ENCODE measurements at regions not wholly inside any gene's neighbourhood (a gene's known extent, or its start where the extent isn't known, plus 50 kb on each side); places are given as distances from the start of the nearest gene placed in this dataset.

- DNase-seq, result no peak
Observed at GRCh38 chr7:47690902-47691558, 109.1 kb upstream of the TNS3 start.

DNA sequence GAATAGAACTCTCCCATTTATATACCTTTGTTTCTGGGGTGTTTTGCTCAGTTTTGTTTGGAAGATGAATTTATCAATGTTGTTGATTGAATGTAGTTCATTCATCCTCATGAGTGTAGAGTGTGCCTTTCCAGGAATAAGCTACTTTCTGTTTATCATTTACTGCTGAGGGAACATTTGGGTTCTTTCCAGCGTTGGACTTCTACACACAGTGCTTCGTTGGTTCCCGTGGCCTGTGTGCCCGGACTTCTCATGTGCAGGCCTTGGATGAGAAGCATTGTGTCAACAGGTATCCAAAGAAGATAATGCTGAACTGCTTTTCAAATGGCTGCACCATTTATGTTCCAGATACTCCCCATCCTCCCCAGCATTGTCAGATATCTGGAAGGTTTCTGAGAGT lies 107.6 kb upstream of the TNS3 start:
- no peak for DNase-seq

DNA sequence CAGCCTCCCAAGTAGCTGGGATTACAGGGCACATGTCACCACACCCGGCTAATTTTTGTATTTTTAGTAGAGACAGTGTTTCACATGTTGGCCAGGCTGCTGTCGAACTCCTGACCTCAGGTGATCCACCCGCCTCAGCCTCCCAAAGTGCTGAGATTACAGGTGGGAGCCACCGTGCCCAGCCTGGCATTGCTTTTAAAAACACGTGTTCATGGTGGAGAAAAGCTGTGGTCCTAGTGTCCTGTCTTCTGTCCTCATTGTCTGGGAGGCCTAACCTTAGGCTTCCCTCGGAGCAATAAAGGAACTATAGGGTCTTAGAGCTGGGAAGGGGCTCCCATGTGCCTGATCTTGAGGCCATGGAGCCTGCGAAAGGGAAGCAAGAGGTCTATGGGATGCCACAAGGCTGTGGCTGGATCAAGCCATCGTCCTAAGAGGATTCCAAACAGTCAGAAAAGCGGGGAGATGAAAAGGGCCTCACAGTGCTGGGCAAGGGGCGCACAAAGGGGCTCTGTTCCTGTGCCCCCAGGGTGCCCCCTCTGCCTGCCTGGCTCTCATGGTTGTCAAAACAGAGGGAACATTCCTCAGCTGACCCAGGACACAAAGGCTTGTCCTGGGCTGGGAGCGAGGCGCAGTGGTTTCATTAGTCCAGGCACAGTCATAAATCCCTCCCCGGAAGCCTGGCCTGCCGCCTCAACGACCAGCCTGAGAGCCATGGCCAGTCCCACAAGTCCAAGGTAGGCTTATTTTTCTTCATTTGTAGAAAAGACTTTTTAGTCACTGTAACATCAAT lies 106.6 kb upstream of the TNS3 start:
- no peak for DNase-seq

DNA sequence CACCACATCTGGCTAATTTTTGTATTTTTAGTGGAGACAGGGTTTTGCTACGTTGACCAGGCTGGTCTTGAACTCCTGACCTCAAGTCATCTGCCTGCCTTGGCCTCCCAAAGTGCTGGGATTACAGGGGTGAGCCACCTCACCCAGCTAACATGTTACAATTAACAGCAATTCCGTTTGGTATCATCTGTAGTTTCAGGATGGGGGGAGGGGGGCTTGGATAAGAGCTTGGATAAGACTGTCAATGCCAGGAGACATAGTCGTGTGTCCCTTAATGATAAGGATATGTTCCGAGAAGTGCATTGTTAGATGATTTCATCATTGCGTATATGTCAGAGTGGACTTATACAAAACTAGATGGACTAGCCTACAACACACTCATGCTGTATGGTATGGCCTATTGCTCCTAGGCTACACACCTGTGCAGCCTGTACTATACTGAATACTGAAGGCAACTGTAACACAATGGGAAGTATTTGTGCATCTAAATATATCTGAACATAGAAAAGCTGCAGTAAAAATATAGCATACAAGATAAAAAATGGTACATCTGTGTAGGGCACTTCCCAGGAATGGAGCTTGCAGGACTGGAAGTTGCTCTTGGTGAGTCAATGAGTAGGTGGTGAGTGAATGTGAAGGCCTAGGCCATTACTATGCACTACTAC lies 103.9 kb upstream of the TNS3 start:
- DNase-seq, result no peak

DNA sequence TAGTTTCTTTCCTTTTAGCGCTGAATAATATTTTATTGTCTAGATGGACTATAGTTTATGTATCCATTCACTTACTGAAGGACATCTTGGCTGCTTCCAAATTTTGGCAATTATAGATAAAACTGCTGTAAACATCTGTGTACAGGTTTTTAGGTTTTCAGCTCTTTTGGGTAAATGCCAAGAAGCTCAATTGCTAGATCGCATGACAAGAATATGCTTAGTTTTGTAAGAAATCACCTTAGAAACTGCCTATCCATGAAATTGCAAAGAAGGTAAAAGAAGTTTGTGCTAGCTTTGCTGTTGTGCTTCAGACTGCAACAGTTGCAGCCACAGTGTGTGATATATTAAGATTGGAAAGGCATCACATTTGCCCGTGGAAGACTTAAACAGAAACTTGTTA lies 103.2 kb upstream of the TNS3 start:
- DNase-seq, result no peak

DNA sequence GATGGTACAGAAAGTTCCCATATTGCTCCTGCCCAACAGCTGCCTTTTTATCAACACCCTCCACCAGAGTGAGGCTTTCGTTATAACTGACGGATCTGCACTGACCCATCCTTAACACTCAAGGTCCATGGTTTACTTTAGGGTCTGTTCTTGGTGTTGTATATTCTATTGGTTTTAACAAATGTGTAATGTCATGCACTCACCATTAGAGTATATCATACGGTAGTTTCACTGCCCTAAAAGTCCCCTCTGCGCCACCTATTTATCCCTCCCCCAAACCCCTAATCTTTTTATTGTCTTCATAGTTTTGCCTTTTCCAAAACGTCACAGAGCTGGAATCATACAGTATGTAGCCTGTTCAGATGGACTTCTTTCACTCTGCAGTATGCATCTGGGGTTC lies 102.8 kb upstream of the TNS3 start:
- no peak for DNase-seq

DNA sequence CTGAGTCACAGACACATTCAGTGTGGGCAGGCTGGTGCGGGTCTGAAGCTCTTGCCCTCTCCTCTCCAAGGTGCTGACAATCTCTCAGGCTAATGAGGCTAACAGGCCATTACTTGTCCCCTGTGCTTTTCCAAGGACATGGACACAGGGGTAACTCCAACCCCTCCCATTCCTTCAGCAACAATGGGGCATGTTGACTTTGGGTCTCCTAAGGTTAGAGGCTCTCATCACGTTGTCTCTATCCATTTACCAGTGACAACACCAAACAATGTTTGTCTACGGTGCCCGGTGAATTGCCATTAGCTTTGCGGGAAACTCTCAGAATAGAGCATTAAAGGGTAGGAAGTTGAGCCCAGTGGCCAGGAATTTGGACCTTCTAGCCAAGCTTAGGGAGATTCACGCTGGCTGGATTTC lies 101.6 kb upstream of the TNS3 start:
- DNase-seq, result no peak

DNA sequence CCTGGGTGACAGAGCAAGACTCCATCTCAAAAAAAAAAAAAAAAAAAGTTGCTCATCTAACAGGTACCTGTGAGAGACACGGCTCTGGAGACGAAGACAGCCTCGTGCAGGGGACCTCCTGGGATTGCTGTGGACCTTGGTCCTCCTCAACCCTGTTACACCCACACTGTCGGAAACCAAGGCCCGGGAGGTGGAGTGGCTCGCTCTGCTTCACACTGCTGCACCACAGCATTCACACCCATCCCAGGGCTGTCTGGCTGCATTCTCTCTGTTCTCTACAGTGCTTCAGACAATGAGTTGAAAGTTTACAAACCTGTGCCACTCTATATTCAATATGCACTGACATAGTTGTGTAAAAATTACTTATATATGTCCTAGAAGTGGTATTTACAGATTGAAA lies 101.0 kb upstream of the TNS3 start:
- no peak for DNase-seq

DNA sequence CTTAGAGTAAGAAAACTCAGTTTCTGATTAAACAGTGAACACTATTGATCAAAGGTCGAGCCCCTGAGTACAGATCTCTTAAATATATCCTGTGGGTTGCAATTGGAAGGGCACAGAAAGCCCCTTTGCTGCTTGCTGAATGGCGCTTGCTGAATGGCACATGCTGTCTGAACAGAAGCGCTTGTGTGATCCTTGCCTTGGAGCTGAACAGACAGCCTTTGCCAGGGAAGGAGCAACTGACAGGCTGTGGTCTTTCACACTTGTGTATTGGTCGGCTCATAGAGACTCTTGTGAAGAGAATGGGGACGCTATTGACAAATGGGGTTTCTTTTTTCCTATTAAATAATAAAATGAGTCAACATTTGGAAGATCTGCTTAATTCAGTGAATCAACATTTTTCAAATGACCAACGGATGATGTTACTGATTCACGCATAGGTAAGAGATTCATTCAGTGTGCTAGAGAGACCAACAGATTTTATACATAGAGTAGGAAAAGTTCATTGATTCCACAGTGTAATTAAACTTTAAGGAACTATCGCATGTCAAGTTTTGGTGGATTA lies 99.4 kb upstream of the TNS3 start:
- DNase-seq, result no peak

- no peak for DNase-seq
Observed at GRCh38 chr7:47678641-47679380, 96.9 kb upstream of the TNS3 start.

DNA sequence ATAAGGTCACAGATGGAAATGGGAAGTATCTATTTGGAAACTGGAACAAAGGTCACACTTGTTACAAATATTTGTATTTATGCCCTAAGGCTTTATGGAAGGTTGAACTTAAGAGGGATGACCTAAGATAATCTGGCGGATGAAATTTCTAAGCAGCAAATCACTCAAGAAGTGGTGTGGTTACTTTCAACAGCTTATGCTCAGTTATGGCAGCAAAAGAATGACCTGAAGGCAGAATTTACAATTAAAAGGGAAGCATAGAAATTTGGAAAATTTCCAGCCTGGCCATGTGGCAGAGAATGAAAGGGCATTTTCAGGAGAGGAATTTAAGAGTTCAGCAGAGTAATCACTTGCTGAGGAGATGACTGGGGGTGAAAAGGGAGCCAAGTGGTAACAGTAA lies 95.8 kb upstream of the TNS3 start:
- no peak for DNase-seq

DNA sequence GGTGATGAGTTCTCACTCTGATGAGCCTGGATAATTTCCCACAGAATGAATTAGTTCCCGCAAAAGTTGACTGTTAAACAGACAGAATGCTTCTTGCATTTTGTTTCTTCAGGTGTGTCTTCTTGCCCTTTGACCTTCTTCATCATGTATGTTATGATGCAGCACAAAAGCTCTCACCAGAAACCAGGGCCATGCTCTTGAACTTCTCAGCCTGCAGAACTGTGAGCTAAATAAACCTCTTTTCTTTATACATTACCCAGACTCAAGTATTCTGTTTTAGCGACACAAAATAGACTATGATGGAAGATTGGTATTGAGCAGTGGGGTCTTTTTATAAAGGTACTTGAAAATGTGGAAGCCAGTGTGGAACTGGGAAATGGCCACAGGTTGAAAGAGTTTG lies 95.2 kb upstream of the TNS3 start:
- DNase-seq, result no peak

GRCh38 chr7:47672977-47673381 lies 91.1 kb upstream of the TNS3 start:
- no peak for DNase-seq

- DNase-seq, result no peak
Observed at GRCh38 chr7:47672271-47672791, 90.4 kb upstream of the TNS3 start.

GRCh38 chr7:47671358-47671757 lies 89.4 kb upstream of the TNS3 start:
- DNase-seq, result no peak

GRCh38 chr7:47670729-47671128 lies 88.8 kb upstream of the TNS3 start:
- no peak for DNase-seq

- no peak for DNase-seq
Observed at GRCh38 chr7:47669901-47670384, 88.0 kb upstream of the TNS3 start.

DNA sequence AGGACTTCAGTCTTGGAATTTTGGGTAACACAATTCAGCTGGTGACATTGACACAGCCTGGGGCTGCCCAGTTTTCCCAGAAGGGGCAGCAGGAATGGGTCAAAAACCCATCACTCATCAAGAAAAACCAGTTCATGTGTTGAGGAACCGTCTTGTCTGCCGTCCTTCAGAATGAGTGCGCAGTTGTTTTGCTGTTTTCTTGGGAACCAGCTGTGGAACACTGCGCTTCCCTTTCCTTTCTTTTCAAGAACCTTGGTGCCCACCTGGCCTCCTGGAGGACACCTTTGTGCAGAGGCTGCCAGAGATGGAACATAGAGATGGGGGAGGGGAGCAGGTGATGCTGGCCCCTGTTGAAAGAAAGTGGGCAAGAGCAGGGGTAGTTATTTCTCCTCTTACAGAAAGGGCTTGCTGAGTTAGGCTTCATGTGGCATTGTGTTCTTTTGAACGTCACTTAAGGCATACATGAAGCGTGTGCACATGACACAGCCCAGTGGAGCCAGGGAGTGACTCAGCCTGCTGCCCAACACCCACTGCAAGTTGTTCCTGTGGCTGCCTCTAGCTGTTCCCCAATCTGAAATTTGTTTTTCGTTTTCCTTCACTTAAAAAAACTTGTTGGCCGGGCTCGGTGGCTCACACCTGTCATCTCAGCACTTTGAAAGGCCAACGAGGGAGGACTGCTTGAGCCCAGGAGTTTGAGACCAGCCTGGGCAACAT lies 87.4 kb upstream of the TNS3 start:
- DNase-seq, result no peak

DNA sequence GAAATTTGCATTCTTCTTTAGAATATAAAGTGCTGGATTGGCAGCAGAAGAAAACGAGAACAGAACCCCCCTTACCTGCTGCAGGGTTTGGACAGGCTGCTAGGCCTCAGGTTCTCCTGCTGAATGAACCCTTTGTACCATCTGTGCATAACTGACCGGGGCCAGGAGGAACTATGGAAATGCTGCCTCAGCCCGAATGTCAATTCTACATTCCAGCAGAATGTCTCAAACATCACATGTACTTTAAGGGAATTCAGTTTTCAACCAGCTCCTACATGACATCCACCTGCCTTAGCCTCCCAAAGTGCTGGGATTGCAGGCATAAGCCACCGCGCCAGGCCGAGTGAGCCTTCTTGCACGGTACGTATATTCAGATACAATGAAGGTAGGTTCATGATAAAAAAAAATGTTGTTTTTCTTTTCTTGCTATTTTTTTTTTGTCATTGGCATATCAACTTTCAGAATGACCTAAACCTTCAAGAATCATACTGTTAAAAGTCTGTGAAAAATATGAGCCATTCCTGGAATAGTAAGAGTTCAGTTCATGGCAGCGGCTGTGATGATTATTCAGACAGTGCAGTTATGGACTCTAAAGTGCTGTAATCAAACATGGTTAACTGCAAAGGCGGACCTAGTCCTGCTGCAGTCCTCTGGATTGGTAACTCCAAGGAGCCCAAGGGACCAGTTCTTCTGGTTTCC lies 84.4 kb upstream of the TNS3 start:
- DNase-seq, result no peak

- no peak for DNase-seq
Observed at GRCh38 chr7:47664650-47665195, 82.8 kb upstream of the TNS3 start.

DNA sequence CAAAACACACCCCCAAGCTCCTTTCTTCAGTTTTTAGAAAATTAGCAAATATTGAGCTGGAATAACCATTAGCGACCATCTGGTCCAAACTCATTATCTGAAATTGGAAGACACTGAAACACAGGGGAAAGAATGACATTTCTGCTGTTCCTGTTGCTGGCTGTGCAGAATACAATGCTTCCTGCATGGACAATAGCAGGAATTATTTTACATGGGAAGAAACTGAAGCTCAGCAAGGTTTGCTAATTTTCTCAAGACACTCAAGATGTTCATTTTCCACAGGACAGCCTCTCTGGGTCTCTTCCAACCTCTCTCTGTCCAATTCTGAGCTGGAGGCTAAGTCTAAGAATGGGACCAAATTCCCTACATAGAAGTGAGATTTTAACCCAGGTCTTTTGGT lies 81.9 kb upstream of the TNS3 start:
- DNase-seq, result no peak
